HG03045 (cell line): ENCODE measurements at regions not wholly inside any gene's neighbourhood (a gene's known extent, or its start where the extent isn't known, plus 50 kb on each side); places are given as distances from the start of the nearest gene placed in this dataset.

Experiments used
- ATAC-seq: cut with Tn5 transposase; IDR thresholded peaks from one replicate; pipeline ENCODE4 v1.9.1; 2021; ENCODE audit warnings: mild to moderate bottlenecking, moderate library complexity; ENCODE audit not compliant: unreplicated experiment

GRCh38 chr7:85525676-85526075 lies 338.8 kb upstream of the SEMA3D start:
- ATAC-seq = no peak

GRCh38 chr7:85522070-85522469 lies 335.2 kb upstream of the SEMA3D start:
- no peak for ATAC-seq

- no peak for ATAC-seq
Observed at GRCh38 chr7:85521108-85521694, 334.3 kb upstream of the SEMA3D start.

GRCh38 chr7:85520175-85520574 lies 333.3 kb upstream of the SEMA3D start:
- ATAC-seq = no peak

- no peak for ATAC-seq
Observed at GRCh38 chr7:85516675-85517074, 329.8 kb upstream of the SEMA3D start.

GRCh38 chr7:85512790-85513189 lies 325.9 kb upstream of the SEMA3D start:
- no peak for ATAC-seq

GRCh38 chr7:85510287-85510686 lies 323.4 kb upstream of the SEMA3D start:
- no peak for ATAC-seq

GRCh38 chr7:85509476-85509875 lies 322.6 kb upstream of the SEMA3D start:
- no peak for ATAC-seq

- ATAC-seq = no peak
Observed at GRCh38 chr7:85508642-85509410, 322.0 kb upstream of the SEMA3D start.

- ATAC-seq = no peak
Observed at GRCh38 chr7:85498031-85498430, 311.2 kb upstream of the SEMA3D start.

GRCh38 chr7:85489498-85489897 lies 302.6 kb upstream of the SEMA3D start:
- no peak for ATAC-seq

- no peak for ATAC-seq
Observed at GRCh38 chr7:85488406-85488805, 301.6 kb upstream of the SEMA3D start.

GRCh38 chr7:85483177-85483576 lies 296.3 kb upstream of the SEMA3D start:
- no peak for ATAC-seq

GRCh38 chr7:85480666-85481065 lies 293.8 kb upstream of the SEMA3D start:
- ATAC-seq = no peak

GRCh38 chr7:85479918-85480643 lies 293.2 kb upstream of the SEMA3D start:
- no peak for ATAC-seq

- ATAC-seq = no peak
Observed at GRCh38 chr7:85478530-85478929, 291.7 kb upstream of the SEMA3D start.

GRCh38 chr7:85475476-85475875 lies 288.6 kb upstream of the SEMA3D start:
- ATAC-seq = no peak

- ATAC-seq = no peak
Observed at GRCh38 chr7:85475071-85475470, 288.2 kb upstream of the SEMA3D start.

- no peak for ATAC-seq
Observed at GRCh38 chr7:85474234-85474633, 287.4 kb upstream of the SEMA3D start.

- no peak for ATAC-seq
Observed at GRCh38 chr7:85471740-85472139, 284.9 kb upstream of the SEMA3D start.

GRCh38 chr7:85471307-85471706 lies 284.5 kb upstream of the SEMA3D start:
- ATAC-seq = no peak

GRCh38 chr7:85469446-85470010 lies 282.7 kb upstream of the SEMA3D start:
- no peak for ATAC-seq
